ENCODE measurements at regions not wholly inside any gene's neighbourhood (a gene's known extent, or its start where the extent isn't known, plus 50 kb on each side); places are given as distances from the start of the nearest gene placed in this dataset.

DNA sequence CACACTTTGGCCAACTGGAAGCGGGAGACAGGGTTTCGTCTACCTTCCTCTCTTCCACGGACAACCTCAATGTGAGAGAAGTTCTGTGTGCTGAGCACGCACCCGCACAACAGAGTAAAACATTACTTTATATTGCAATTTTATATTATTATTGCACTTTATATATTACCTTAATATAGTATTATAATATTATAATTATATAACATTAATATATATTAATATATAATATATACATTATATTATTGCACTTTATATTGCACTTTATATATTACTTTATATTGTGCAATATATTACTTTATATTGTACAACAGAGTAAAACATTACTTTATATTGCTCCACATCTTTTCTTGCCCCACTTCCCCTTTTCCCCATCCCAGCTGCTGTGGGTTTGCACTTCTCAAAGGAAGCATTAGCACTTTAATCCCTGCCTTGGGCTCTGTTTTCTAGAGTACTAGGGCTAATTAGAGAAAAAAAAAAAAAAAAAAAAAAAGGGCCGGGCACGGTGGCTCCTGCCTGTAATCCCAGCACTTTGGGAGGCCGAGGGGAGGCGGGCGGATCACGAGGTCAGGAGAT, 76.4 kb upstream of the SLC4A7 start:
- CTCF ChIA-PET (ENCODE audit: partially characterized antibody) = no interaction called here
- no peak overlapping the region for H3K4me3 ChIP-seq (ENCODE audit: extremely low read depth in 1 of 4, insufficient read depth in 2 of 4, low read depth in 3 of 4, low read length in 4 of 4)
- H4K5ac ChIP-seq (ENCODE audit: insufficient read length, low read depth, low read length) = no peak overlapping the region
- H2BK15ac ChIP-seq (ENCODE audit: low read length) = no peak overlapping the region
- H2BK120ac ChIP-seq (replicated peaks; ENCODE audit: low read depth, low read length) = no peak overlapping the region
- H3K79me2 ChIP-seq (ENCODE audit: control insufficient read depth in 1 of 2, insufficient read depth in 2 of 2, low read length in 2 of 2) = no peaks in the 10 kb centered on the region
- no peak overlapping the region for H2AFZ ChIP-seq (ENCODE audit: low read length)
- H4K8ac ChIP-seq (ENCODE audit: extremely low read depth, insufficient read depth, low read length) = no peak overlapping the region
- no peak overlapping the region for H2AK5ac ChIP-seq (ENCODE audit: low read depth, low read length)
- H3K27me3 ChIP-seq (replicated peaks in 1 of 4; ENCODE audit: control insufficient read depth in 3 of 4, extremely low read depth in 1 of 4, insufficient read depth in 3 of 4, low read length in 3 of 4) = no peaks in the 10 kb centered on the region
- no peaks in the 10 kb centered on the region for H3K23me2 ChIP-seq (ENCODE audit: low read depth, low read length)
- H3K4me2 ChIP-seq (ENCODE audit: insufficient read depth in 1 of 2, low read depth in 2 of 2, low read length in 2 of 2) = no peak overlapping the region
- no peaks in the 10 kb centered on the region for H3K36me3 ChIP-seq (ENCODE audit: control insufficient read depth in 2 of 4, insufficient read depth in 4 of 4, low read length in 3 of 4)
- FAIRE-seq (no peak), DNase-seq (ENCODE audit: low read depth in 1 of 2, low spot score in 2 of 2) (no peak)
- no peak overlapping the region for H2BK5ac ChIP-seq (ENCODE audit: low read depth, low read length)
- no peak overlapping the region for H3K23ac ChIP-seq (ENCODE audit: insufficient read length)
- no peak overlapping the region for H2BK20ac ChIP-seq (ENCODE audit: low read length)
- H3K79me1 ChIP-seq (ENCODE audit: low read depth, low read length) = no peaks in the 10 kb centered on the region; the same call in 1 of the 2 replicates
- peaks cover 0 to 3% (median under 1%) of the 10 kb centered on the region in 4 experiments; a peak in 2 of 7 replicates for H3K4me1 ChIP-seq (replicated peaks in 1 of 4; ENCODE audit: control insufficient read depth in 3 of 4, insufficient read depth in 4 of 4, low read length in 3 of 4)
- POLR2A ChIA-PET (ENCODE audit: partially characterized antibody) = no interaction called here
- no peaks in the 10 kb centered on the region for H3K9me3 ChIP-seq (ENCODE audit: insufficient read depth in 2 of 2, low read depth in 1 of 2, low read length in 1 of 2)
- H3K14ac ChIP-seq (ENCODE audit: insufficient read length) = no peak overlapping the region
- no peaks in the 10 kb centered on the region for H4K20me1 ChIP-seq (replicated peaks in 1 of 2; ENCODE audit: control insufficient read depth in 1 of 2, insufficient read depth in 2 of 2, low read length in 2 of 2)
- no peak overlapping the region for H4K91ac ChIP-seq (replicated peaks; ENCODE audit: insufficient read length, low read length)
- H3K18ac ChIP-seq (ENCODE audit: extremely low read depth, low read length) = no peak overlapping the region
- no peak overlapping the region for H3K27ac ChIP-seq (ENCODE audit: low read depth, low read length)
- TF ChIP-seq YY1 (IDR thresholded peaks at IDR 0.05; ENCODE audit: low read depth, low read length) (no peak), PHF8 (conservative IDR thresholded peaks at IDR 0.05; ENCODE audit: low read depth, low read length) (no peak), SIRT6 (IDR thresholded peaks at IDR 0.05; ENCODE audit: low read length) (no peak), EZH2 (IDR thresholded peaks at IDR 0.05; ENCODE audit: low read depth, low read length, severe bottlenecking) (no peak), POU5F1 (IDR thresholded peaks at IDR 0.05; ENCODE audit: low read depth, low read length) (no peak), TAF1 (IDR thresholded peaks at IDR 0.05; ENCODE audit: low read depth, low read length) (no peak), BCL11A (IDR thresholded peaks at IDR 0.05; ENCODE audit: low read depth in 2 of 2, low read length in 2 of 2) (no peak), ASH2L (IDR thresholded peaks at IDR 0.05; ENCODE audit: low read length) (no peak), ZNF274 (IDR thresholded peaks at IDR 0.05; ENCODE audit: borderline replicate concordance, extremely low read depth, low read length) (no peak), TEAD4 (IDR thresholded peaks at IDR 0.05; ENCODE audit: low read depth, low read length) (no peak)
- TF ChIP-seq, protein P1, sequence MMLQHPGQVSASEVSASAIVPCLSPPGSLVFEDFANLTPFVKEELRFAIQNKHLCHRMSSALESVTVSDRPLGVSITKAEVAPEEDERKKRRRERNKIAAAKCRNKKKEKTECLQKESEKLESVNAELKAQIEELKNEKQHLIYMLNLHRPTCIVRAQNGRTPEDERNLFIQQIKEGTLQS (IDR thresholded peaks at IDR 0.05; ENCODE audit: insufficient read depth, low read depth, low read length) = no peak
- H3K4ac ChIP-seq (replicated peaks; ENCODE audit: insufficient read length, low read depth, low read length) = no peak overlapping the region
- H3K56ac ChIP-seq (replicated peaks; ENCODE audit: insufficient read length, low read depth, low read length) = no peak overlapping the region
- no peak overlapping the region for H2BK12ac ChIP-seq (ENCODE audit: low read depth, low read length)
- no peak overlapping the region for H3K9ac ChIP-seq (replicated peaks in 1 of 4; ENCODE audit: extremely low read depth in 1 of 4, low read depth in 3 of 4, low read length in 3 of 4)
- 79% methylated on average over 9 of the region's 11 CpGs; no CpG with 5 or more reads in 1 of the 2 experiments for WGBS, 2 experiments (ENCODE audit: extremely low coverage in 1 of 2, insufficient coverage in 1 of 2, insufficient read length in 1 of 2, insufficient replicate concordance in 2 of 2, low coverage in 1 of 2, low lambda C conversion rate in 2 of 2, missing lambda C conversion rate in 1 of 2)

All from H1 (cell line).